Kidney tubule cell (primary cell): ENCODE measurements at regions not wholly inside any gene's neighbourhood (a gene's known extent, or its start where the extent isn't known, plus 50 kb on each side); places are given as distances from the start of the nearest gene placed in this dataset.
"Not testable (repeated sequence)": the region's sequence is repeated elsewhere in the genome, so short reads cannot be mapped to it uniquely, and the experiment has no call there.

ENCODE experiments used
- DNase-seq: peaks from one replicate; pipeline ENCODE4 v3.0.0-alpha.2; 2018; ENCODE audit warnings: low spot score

DNA sequence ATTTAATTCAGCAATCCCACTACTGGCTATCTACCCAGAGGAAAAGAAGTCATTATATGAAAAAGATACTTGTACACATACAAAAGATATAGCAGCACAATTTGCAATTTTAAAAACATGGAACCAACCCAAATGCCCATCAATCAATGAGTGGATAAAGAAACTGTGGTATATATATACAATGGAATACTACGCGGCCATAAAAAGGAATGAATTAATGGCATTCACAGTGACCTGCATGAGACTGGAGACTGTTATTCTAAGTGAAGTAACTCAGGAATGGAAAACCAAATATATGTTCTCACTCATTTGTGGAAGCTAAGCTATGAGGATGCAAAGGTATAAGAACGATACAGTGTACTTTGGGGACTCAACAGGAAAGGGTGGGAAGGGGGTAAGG is 102.8 kb upstream of the KCNMA1 start:
- not testable (repeated sequence) for DNase-seq

DNA sequence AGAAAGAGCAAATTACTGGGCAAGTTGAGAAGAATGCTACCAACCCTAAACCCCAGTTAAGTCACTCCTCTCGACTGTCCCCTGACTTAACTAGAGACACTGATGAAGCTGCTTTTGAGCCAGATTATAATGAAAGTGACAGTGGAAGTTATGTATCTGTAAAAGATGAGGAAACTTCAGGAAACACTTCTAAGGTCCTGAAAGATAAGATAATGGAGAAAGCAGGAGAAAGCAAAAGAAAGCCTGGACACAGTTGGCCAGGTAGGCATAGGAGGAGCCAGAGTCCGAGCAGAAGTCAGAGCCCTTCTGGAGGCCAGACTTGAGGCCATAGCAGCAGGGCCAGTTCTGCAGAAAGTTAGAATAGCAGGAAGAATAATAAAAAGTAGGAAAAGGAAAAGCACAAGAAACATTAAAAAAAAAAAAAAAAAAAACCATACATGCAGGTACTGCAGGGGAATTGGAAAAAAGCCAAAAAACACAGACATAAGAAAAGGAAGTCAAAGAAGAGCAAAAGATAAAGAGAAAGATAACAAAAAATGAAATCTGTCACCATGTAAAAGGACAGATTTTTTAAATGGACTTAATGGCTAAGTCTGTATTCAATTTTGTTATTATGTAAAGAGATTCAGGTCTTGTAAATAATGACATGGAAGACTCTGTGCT is 101.0 kb upstream of the KCNMA1 start:
- DNase-seq, result no peak

DNA sequence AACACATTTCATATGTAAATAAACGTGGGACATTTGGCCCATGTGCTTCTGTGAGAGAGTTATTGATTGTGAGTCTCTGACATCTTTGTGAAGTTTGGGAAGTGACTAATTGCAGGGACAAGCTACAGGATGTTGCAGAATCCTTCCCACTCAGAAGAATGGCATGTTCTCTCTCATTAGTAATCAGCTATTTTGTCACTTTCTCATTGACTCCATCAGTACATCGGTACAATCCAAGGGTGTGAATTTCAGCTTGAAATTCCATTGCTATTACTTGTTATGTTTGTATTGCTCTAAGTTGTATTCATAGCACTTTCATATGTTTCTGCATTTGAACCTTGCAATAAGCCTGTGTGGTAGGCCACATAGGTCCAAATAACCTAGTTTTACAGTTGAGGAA is 100.0 kb upstream of the KCNMA1 start:
- DNase-seq, result peak; percentile 97

DNA sequence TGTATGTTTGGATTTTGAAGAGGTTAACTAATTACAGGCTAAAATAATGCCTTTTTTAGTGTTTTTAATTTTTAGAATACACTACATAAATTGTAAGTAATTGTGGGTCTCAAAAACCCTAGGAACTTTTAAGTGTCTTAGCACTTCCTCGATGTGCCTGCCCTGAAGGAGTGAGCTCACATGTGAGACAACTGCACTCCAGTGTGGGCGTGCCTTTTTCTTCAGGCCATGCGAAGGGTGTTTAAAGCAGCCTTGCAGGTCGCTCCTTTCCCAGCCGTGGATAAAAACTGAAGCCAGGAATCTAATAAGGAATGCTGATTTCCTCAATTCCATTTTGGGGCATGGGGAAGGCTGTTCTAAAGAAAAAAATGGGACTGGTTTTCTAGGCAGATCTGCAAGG is 97.5 kb upstream of the KCNMA1 start:
- DNase-seq, result not testable (repeated sequence)

DNA sequence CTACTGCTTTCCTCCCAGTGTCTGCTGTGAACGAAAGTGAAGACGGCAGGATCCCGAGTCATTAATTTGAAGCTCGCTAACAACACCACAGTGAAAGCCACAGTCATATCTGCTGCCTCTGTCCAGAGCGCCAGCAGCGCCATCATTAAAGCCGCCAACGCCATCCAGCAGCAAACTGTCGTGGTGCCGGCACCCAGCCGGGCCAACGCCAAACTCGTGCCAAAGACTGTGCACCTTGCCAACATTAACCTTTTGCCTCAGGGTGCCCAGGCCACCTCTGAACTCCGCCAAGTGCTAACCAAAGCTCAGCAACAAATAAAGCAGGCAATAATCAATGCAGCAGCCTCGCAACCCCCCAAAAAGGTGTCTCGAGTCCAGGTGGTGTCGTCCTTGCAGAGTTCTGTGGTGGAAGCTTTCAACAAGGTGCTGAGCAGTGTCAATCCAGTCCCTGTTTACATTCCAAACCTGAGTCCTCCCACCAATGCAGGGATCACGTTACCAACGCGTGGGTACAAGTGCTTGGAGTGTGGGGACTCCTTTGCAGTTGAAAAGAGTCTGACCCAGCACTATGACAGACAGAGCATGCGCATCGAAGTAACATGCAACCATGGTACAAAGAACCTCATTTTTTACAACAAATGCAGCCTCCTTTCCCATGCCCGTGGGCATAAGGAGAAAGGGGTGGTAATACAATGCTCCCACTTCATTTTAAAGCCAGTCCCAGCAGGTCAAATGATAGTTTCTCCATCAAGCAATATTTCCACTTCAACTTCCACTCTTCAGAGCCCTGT is 94.8 kb upstream of the KCNMA1 start:
- DNase-seq, result no peak

DNA sequence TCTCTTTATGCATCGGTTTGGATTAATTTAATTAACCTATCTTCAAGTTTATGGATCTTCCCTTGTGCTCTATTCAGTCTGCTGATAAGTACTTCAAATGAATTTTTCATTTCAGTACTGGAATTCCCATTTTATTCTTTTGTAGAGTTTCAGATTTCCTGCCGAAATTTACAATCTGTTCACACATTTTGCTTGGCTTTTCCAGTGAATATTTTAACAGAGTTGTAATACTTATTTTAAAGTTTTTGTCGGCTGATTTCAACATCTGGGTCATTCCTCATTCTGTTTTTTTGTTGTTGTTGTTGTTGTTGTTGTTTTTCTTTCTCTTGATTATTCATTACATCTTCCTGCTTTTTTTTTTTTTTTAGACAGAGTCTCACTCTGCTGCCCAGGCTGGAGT is 89.9 kb upstream of the KCNMA1 start:
- DNase-seq, result no peak

DNA sequence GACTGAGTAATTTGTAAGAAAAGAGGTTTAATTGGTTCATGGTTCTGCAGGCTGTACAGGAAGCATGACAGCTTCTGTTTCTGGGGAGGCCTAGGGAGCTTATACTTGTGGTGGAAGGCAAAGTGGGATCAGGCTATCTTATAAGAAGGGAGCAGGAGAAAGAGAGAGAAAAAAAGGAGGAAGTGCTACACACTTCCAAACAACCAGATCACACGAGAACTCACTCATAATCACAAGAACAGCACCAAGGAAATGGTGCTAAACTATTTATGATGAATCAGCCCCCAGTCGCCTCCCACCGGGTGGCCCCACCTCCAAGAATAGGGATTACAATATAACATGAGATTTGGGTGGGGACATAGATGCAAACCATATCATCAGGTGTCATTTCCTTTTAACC is 89.1 kb upstream of the KCNMA1 start:
- DNase-seq, result peak; percentile 36

DNA sequence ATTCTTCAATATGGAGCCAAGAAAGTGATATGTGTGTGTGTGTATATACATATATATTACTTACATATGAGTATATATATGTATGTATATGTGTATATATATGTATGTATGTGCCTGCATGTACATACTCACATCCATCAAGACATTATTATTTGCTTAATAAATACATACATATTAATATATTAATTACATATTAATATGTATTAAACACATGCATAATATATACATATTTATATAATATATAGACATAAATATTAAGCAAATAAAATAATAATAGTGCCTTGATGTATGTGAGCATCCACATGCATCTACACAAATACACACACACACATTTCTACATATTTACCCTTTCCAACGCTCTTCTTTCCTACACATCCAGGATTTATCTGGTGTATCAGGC is 88.7 kb upstream of the KCNMA1 start:
- DNase-seq, result no peak

DNA sequence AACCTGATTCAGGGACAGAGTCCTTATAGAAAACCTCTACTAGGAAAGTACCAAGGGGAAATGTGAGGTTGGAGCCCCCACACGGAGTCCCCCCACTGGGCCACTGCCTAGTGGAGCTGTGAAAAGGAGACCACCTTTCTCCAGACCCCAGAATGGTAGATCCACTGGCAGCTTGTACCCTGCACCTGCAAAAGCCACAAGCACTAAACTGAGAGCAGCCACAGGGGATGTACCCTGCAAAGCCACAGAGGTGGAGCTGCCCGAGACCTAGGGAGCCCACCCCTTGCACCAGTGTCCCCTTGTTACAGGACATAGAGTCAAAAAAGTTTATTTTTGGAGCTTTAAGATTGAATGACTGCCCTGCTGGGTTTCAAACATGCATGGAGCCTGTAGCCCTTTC is 87.2 kb upstream of the KCNMA1 start:
- no peak for DNase-seq

DNA sequence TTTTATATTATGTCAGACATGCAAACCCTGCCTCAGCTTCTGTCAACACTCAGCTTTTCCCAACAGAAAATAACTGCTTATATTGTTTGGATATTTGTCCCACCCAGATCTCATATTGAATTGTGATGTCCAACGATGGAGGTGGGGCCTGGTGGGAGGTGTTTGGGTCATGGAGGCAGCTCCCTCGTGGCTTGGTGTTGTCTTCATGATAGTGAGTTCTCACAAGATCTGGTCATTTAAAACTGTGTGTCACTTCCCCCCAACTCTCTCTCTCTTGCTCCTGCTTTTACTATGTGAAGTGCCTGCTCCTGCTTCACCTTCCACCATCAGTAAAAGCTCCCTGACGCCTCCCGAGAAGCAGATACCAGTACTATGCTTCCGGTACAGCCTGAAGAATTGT is 85.8 kb upstream of the KCNMA1 start:
- DNase-seq, result no peak

DNA sequence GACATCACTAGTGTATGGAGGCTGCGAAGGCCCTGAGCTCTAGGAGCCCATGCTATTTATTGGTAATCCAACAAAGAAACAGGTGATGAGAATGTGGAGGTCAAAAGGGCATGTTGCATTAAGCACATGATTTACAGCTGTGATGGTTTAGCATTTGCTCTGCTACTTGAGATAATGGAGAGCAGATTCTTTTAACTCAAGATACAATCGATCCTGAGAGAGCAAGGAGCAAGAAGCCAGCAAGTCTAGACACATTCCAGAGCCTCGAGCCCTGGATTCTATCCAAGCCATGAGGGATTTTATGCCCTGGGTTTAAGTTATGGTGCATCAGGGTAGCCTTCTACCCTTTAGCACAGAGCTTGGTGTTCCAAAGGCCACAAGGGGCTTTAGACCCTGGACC is 85.3 kb upstream of the KCNMA1 start:
- DNase-seq, result peak; percentile 35

DNA sequence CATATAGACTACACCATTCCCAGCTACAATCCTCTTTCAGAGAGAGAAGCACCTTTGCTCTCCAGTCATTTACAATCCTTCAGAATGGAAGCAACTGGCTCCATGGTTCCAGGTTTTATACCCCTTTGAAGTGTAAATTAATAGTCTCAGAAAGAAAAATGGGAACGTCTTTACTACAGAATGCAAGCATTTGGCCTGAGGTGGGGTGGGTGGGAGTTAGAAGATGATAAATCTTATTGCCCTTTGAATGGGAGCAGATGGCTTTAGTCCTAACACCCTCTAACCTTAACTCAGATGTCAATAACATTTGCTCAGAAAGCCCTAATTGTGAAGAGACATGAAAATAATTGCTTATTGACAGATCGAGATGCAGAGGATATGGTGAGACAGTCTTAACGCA is 84.2 kb upstream of the KCNMA1 start:
- DNase-seq, result no peak

DNA sequence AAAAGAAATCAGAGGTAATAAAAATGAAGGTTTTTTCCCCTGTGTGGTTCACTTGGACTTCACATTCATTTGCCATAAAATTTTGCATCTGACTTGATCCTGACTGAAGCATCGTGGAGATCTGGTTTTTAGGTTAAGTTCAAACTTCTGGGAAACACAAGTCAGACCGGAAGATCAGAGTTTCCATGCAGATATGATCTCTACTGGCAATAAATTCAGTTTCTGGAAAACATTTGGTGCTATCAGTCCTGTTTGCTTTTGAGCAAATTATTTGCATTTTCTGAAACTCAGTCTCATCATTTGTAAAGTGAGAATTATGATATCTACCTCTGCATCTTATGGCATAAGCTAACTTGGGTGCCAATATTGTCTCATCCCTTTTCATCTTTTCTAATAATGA is 81.3 kb upstream of the KCNMA1 start:
- no peak for DNase-seq

DNA sequence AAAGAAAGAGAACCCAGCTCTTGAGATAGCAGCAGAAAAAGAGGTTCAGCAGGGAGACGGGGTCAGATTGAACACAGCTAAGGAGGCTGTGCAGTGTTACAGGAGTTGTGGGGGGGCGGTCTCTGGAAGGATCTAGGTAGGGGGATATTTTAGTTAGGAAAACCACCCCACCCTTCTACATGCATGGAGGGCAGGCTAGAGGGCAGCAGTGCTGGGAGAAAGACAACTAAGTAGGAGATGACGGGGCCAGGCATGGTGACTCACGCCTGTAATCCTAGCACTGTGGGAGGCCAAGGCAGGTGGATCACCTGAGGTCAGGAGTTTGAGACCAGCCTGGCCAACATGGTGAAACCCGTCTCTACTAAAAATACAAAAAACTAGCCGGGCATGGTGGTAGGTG is 80.7 kb upstream of the KCNMA1 start:
- DNase-seq, result not testable (repeated sequence)

DNA sequence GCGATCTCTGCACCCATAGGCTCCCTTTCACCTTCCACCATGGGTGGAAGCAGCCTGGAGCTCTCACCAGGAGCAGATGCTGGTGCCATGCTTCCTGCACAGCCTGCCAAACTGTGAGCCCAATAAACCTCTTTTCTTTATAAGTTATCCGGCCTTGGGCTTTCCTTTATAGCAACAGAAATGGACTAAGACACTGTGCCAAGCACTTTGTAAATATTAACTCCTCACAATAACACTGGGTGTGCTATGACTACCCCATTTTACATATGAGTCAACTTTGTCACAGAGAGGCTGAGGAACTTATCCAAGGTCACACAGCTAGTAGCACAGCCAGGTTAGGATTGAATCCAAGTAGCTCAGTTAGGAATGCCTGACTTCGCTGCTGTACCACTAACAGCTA is 79.7 kb upstream of the KCNMA1 start:
- peak; percentile 55 for DNase-seq

DNA sequence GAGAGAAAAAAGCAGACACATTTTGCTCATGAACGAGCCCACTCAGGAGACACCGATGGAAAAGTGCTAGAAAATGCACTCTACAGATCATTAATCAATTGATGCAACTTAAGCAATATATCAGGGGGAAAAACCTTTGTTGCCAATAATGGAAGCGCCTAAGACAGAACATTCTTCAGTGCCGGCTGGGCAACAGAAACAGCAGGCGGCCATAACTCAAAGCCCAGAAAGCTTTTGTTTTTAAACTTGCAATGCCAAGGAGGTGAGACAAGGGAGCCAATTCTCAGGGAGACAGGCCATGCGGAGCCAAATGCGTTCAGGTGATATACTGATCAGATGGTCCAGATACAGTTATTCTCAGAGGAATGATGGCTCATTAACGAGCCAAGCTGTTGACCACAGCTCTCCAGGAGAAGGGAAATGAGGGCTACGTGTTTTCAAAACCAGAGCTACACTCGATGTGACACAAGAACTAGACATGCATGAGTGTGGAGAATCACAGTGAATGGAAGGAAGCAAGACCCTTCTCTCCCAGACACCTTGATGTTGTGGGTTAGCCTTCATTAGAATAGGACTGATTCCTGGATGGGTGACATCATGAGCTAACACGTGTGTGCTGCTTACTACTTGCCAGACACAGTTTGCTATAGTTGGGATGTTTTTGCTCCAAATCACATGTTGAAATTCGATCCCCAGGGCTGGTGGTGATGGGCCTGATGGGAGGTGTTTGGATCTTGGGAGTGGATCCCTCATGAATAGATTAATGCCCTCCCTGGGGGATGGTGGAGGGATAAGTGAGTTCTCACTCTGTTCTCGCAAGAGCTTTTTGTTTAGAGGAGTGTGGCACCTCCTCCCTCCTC is 79.1 kb upstream of the KCNMA1 start:
- DNase-seq, result no peak

DNA sequence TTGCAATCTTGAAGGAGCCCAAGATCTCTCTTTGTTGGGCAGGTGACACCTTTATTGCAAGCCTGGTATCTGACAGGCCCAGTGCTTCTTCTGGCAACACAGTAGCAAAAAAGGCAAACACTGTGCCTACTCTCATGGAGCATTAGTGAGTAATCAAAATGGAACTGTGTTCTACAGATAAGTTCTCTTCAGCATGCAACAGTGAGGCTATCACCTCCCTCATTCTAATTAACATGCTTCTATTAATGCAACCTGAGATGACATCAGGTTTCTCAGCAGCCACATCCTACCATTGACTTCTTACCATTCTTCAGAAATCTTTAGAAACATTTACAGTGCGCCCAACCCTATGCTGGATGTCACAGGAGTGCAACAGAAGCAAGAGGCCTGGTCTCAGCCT is 77.9 kb upstream of the KCNMA1 start:
- no peak for DNase-seq

DNA sequence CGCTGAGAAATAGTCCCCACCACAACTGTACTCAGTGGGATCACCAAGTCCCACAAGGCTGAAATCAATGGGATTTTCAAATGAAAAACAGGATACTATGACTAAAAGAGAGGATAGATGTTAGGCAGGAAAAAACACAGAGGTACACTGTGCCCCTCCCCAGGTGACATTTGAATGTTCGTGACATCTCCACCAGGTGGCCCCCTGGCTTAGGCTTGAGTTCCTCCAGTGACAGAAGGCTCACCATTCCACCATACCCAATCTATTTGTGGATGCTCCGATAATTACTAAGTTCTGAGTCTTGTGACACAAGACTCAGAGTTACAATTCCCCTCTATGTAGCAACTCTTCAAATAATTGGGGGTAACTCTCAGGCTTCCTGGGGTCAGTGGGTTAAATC is 77.5 kb upstream of the KCNMA1 start:
- no peak for DNase-seq

DNA sequence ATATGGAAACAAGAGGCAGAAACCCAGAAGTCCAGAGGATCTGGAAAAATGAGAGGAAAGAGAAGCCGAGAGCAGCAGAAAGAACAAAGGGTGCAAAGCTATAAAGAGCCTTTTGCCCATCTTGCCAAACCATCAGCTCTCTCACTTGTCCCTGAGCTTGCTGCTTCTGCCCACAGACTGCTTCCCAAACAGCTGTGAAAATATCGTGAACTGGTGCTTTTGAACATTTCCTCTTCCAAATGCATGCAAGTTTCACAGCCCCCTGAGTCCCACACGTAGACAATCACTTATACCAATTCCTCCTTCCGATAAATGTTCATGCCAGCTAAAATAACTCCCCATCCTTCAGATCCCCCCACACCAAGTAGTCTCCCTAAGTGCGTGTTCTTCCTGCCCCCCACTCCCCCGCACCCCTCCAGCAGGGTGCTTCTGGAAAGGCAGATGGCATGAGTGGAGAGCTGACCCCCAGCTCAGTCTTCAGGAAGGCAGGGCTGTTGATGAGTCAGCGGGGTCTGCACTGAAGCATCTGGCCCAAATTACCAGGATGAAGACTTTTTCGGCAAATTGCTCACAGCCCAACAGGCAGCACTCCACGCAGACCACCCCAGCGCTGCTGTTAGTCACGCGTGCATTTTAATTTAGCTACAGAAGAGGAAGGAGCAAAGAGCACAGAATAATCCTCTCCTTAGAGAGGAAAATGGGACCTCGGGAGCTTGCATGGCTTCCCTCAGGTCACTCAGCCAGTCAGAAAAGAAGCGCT is 76.1 kb upstream of the KCNMA1 start:
- no peak for DNase-seq

DNA sequence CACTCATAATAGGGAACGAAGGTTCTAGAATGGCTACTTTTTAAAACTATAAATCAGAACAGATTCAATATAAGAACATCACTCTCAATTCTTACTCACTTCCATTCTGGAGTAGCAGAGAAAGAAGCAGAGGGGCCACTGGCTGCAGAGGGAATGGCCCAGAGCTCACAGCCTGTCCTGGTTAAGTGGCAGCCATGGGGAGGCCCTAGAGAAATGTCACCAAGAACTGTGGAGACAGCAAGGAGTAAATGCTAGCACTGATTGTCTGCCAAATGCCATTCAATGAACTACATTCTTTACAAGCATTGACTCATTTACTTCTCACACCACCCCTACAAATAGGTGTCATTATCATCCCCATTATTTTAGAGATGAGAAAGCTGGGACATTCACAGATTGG is 74.6 kb upstream of the KCNMA1 start:
- DNase-seq, result no peak

DNA sequence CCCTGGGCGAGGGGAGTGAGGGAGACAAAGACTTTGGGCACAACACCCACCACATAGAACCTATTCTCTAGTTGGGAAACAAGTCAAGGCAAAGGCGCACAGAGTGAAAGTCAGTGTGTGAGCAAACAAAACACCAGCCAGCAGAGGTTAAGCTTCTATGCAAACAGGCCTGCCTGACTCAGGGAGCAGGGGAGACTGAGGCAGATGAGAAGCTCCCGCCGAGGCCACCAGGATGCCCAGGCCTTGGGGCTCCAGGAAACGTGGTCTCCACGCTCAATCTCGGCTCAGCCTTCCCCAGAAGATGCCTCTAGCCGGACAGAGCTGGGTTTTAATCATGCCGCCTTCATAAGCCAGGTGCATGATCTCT is 74.1 kb upstream of the KCNMA1 start:
- DNase-seq, result no peak
